IMR-90 (cell line): ENCODE measurements at regions not wholly inside any gene's neighbourhood (a gene's known extent, or its start where the extent isn't known, plus 50 kb on each side); places are given as distances from the start of the nearest gene placed in this dataset.

ENCODE experiments used
- ATAC-seq: fragments of 200-7000 bp; cut with Tn5 transposase; 2 replicates; pipeline ENCODE4 v1.9.1; 2020; ENCODE audit warnings: low read depth, mild to moderate bottlenecking, moderate library complexity
- BruUV-seq: library from RNA; stranded (reverse); fragments of 400-500 nt; replicated peaks from 2 replicates; lab custom pipeline; 2021; lab: Mats Ljungman, UMichigan
- CTCF ChIA-PET: fragments of 300-600 bp; formaldehyde crosslinking; extraction: SDS; loops from one replicate; lab custom pipeline; 2021; ENCODE audit warnings: antibody characterized with exemption; lab: Yijun Ruan, JAX
- POLR2A ChIA-PET: fragments of 300-600 bp; sonication (Branson Sonifier 250); formaldehyde crosslinking; loops from one replicate; lab custom pipeline; 2022; ENCODE audit warnings: antibody characterized with exemption; ENCODE audit not compliant: unreplicated experiment; lab: Charles Lee
- DNase-seq: peaks from one replicate; pipeline ENCODE4 v3.0.0; 2013
- H2AFZ ChIP-seq: replicated peaks from 2 replicates; pipeline ENCODE3; 2013; ENCODE audit warnings: low read length, mild to moderate bottlenecking; ENCODE audit not compliant: poor library complexity
- H2AK5ac ChIP-seq: 2 replicates; pipeline ENCODE4 v1.6.1; 2013; ENCODE audit warnings: low read depth, low read length, inconsistent platforms
- H2AK9ac ChIP-seq: replicated peaks from 2 replicates; pipeline ENCODE3; 2013; ENCODE audit warnings: mild to moderate bottlenecking, low read depth, low read length, moderate library complexity; ENCODE audit not compliant: poor library complexity
- H2BK120ac ChIP-seq: 2 replicates; pipeline ENCODE4 v1.6.1; 2013; ENCODE audit warnings: low read depth, low read length, inconsistent platforms
- H2BK15ac ChIP-seq: 3 replicates; pipeline ENCODE4 v1.6.1; 2013; ENCODE audit warnings: low read depth, low read length, inconsistent platforms
- H2BK20ac ChIP-seq: 2 replicates; pipeline ENCODE4 v1.6.1; 2013; ENCODE audit warnings: low read depth, mild to moderate bottlenecking, inconsistent platforms, low read length, moderate library complexity
- H2BK5ac ChIP-seq: 2 replicates; pipeline ENCODE4 v1.6.1; 2013; ENCODE audit warnings: mild to moderate bottlenecking, low read depth, low read length, inconsistent platforms; ENCODE audit not compliant: poor library complexity, severe bottlenecking
- H3K14ac ChIP-seq: replicated peaks from 2 replicates; pipeline ENCODE4 v1.6.1; 2013; ENCODE audit warnings: low read depth, low read length, inconsistent platforms
- H3K18ac ChIP-seq: 2 replicates; pipeline ENCODE4 v1.6.1; 2013; ENCODE audit warnings: low read depth, low read length, control low read depth
- H3K23ac ChIP-seq: 2 replicates; pipeline ENCODE4 v1.6.1; 2013; ENCODE audit warnings: low read depth, low read length, inconsistent platforms
- H3K27ac ChIP-seq: 2 replicates; pipeline ENCODE4 v1.5.1; 2013; ENCODE audit warnings: mild to moderate bottlenecking, control low read depth, low read length; ENCODE audit not compliant: insufficient read depth
- H3K27me3 ChIP-seq: 2 replicates; pipeline ENCODE4 v1.6.1; 2013; ENCODE audit warnings: low read length; ENCODE audit not compliant: control insufficient read depth, insufficient read depth
- H3K36me3 ChIP-seq: 2 replicates; pipeline ENCODE4 v1.6.1; 2013; ENCODE audit warnings: low read length, mixed read lengths; ENCODE audit not compliant: control insufficient read depth, insufficient read depth
- H3K4ac ChIP-seq: 2 replicates; pipeline ENCODE4 v1.6.1; 2013; ENCODE audit warnings: low read depth, low read length, inconsistent platforms
- H3K4me1 ChIP-seq: 2 replicates; pipeline ENCODE4 v1.6.1; 2013; ENCODE audit warnings: low read length, mixed read lengths; ENCODE audit not compliant: control insufficient read depth, insufficient read depth
- H3K4me2 ChIP-seq: 2 replicates; pipeline ENCODE4 v1.6.1; 2013; ENCODE audit warnings: low read depth, mild to moderate bottlenecking, control low read depth, low read length, moderate library complexity
- H3K4me3 ChIP-seq: 2 replicates; pipeline ENCODE4 v1.5.1; 2013; ENCODE audit warnings: low read depth, mild to moderate bottlenecking, control low read depth, low read length, moderate library complexity; ENCODE audit not compliant: insufficient read depth
- H3K56ac ChIP-seq: 2 replicates; pipeline ENCODE4 v1.6.1; 2013; ENCODE audit warnings: low read length, inconsistent platforms; ENCODE audit not compliant: insufficient read depth; ENCODE audit errors: extremely low read depth
- H3K79me1 ChIP-seq, 2 experiments: 2 replicates each; pipeline ENCODE4 v1.6.1; 2013; ENCODE audit warnings: low read length in 2 of 2, inconsistent platforms in 1 of 2, low read depth in 1 of 2
- H3K9ac ChIP-seq: 2 replicates; pipeline ENCODE4 v1.6.1; 2013; ENCODE audit warnings: low read depth, low read length, control low read depth
- H3K9me1 ChIP-seq: 2 replicates; pipeline ENCODE4 v1.6.1; 2013; ENCODE audit warnings: low read length, inconsistent platforms; ENCODE audit not compliant: insufficient read depth
- H3K9me3 ChIP-seq: 2 replicates; pipeline ENCODE4 v1.6.1; 2013; ENCODE audit warnings: low read length; ENCODE audit not compliant: control insufficient read depth, insufficient read depth
- H4K20me1 ChIP-seq: 2 replicates; pipeline ENCODE4 v1.6.1; 2013; ENCODE audit warnings: low read length, inconsistent platforms; ENCODE audit not compliant: insufficient read depth
- H4K5ac ChIP-seq: 2 replicates; pipeline ENCODE4 v1.6.1; 2013; ENCODE audit warnings: mild to moderate bottlenecking, low read depth, low read length, control low read depth
- H4K8ac ChIP-seq, 2 experiments: 2 replicates each; pipeline ENCODE4 v1.6.1; 2013; ENCODE audit warnings: low read depth in 2 of 2, low read length in 2 of 2, control low read depth in 1 of 2, inconsistent platforms in 1 of 2
- H4K91ac ChIP-seq: 2 replicates; pipeline ENCODE4 v1.6.1; 2013; ENCODE audit warnings: low read depth, low read length, inconsistent platforms; ENCODE audit not compliant: insufficient read depth
- CEBPB ChIP-seq: IDR thresholded peaks from 2 replicates; pipeline ENCODE4 v1.6.1; 2012; ENCODE audit warnings: low read depth, low read length, improper control_type of control experiment
- ELK1 ChIP-seq: fragments of 150-350 bp; IDR thresholded peaks from 2 replicates; pipeline ENCODE4 v1.6.1; 2016; ENCODE audit warnings: low read depth, mild to moderate bottlenecking, low read length, moderate library complexity, borderline replicate concordance
- MAFK ChIP-seq: IDR thresholded peaks from 2 replicates; pipeline ENCODE4 v1.6.1; 2012; ENCODE audit warnings: low read depth, low read length, improper control_type of control experiment
- MXI1 ChIP-seq: IDR thresholded peaks from 2 replicates; pipeline ENCODE4 v1.6.1; 2012; ENCODE audit warnings: low read depth, mild to moderate bottlenecking, low read length, moderate library complexity, borderline replicate concordance
- NFE2L2 ChIP-seq: fragments of 150-350 bp; IDR thresholded peaks from 2 replicates; pipeline ENCODE4 v1.6.1; 2016; ENCODE audit warnings: low read depth, mild to moderate bottlenecking, low read length
- RFX5 ChIP-seq: IDR thresholded peaks from 2 replicates; pipeline ENCODE4 v1.8.0; 2012; ENCODE audit warnings: low read depth, mild to moderate bottlenecking, low read length, moderate library complexity
- SMC3 ChIP-seq: fragments of 150-350 bp; IDR thresholded peaks from 2 replicates; pipeline ENCODE4 v1.6.1; 2016; ENCODE audit warnings: low read depth, mild to moderate bottlenecking, antibody characterized with exemption, low read length, moderate library complexity
- WGBS, 2 experiments: methylation state at CpG; one replicate each; pipeline versions ENCODE4 v1.1.5 to v1.1.7; 2013; ENCODE audit warnings: missing lambda C conversion rate in 2 of 2; ENCODE audit not compliant: insufficient read length in 1 of 2; ENCODE audit errors: extremely low coverage in 2 of 2; 5-methylcytosine and 5-hydroxymethylcytosine counted together
- dilution Hi-C: fragments of 300-500 bp; cut with HindIII; formaldehyde crosslinking; loops from one replicate; pipeline ENCODE4 v1.14.3; 2018; ENCODE audit warnings: low sequenced_read_pairs; ENCODE audit not compliant: unreplicated experiment
- in situ Hi-C: fragments of 300-500 bp; cut with MboI; formaldehyde crosslinking; loops from 3 replicates; pipeline ENCODE4 v1.14.3; 2019; ENCODE audit warnings: low sequenced_read_pairs, inconsistent platforms, mixed read lengths
- intact Hi-C: fragments of 100-400 bp; cut with micrococcal nuclease; formaldehyde crosslinking; loops from 2 replicates; pipeline ENCODE4 v1.10.0; 2022
- TF ChIP-seq, protein P1 (sequence below): conservative IDR thresholded peaks from 2 replicates; pipeline ENCODE4 v1.5.1; 2012; ENCODE audit warnings: mild to moderate bottlenecking, low read depth, low read length, improper control_type of control experiment
- TF ChIP-seq, protein P2 (sequence below): fragments of 150-350 bp; IDR thresholded peaks from 2 replicates; pipeline ENCODE4 v1.6.1; 2017; ENCODE audit warnings: mild to moderate bottlenecking, antibody characterized with exemption, low read length, low read depth

DNA sequence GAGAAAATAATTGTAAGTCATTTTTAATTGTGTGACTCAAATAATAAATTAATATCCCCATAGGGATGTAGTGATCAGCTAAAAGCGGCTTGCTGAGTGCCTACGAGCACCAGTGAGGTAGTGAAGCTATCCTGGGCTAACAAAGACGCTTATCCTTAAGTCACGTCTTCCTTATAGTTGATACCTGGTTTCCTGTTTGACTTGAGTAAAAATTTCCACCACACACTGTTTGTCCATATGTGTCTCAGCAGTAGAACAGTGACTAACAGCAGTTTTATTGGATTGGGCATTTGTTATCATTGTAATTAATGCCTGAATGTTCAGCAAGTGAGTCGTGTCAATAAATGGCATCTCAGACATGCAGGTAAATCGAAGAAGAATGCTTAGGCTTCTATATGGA lies 241.1 kb downstream of the GRXCR1 start:
- Histone ChIP-seq H3K18ac (no peak overlapping the region), H2AK9ac (no peak overlapping the region), H3K9ac (no peak overlapping the region), H3K9me1 (no peaks in the 10 kb centered on the region), H3K4me2 (no peak overlapping the region), H2AK5ac (no peak overlapping the region), H3K79me1 (no peaks in the 10 kb centered on the region), H2BK5ac (no peak overlapping the region), H3K23ac (no peak overlapping the region), H2BK15ac (no peak overlapping the region), H3K4me1 (no peaks in the 10 kb centered on the region), H2AFZ (no peak overlapping the region), H2BK120ac (no peak overlapping the region), H4K5ac (no peak overlapping the region), H4K8ac (no peak overlapping the region), H3K27ac (no peak overlapping the region), H3K4ac (no peak overlapping the region), H3K36me3 (no peaks in the 10 kb centered on the region), H3K27me3 (no peaks in the 10 kb centered on the region), H3K56ac (no peak overlapping the region), H4K20me1 (no peaks in the 10 kb centered on the region), H3K9me3 (no peaks in the 10 kb centered on the region), H3K14ac (no peak overlapping the region), H3K4me3 (no peak overlapping the region), H2BK20ac (no peak overlapping the region), H4K91ac (no peak overlapping the region)
- ATAC-seq (no peak), DNase-seq (no peak)
- CTCF ChIA-PET = no interaction called here
- BruUV-seq = no TSS peak
- in situ Hi-C loops = no loop called here
- dilution Hi-C loops = no loop called here
- POLR2A ChIA-PET = no interaction called here
- TF ChIP-seq CEBPB = no peak
- TF ChIP-seq SMC3 = no peak
- TF ChIP-seq, protein P1, sequence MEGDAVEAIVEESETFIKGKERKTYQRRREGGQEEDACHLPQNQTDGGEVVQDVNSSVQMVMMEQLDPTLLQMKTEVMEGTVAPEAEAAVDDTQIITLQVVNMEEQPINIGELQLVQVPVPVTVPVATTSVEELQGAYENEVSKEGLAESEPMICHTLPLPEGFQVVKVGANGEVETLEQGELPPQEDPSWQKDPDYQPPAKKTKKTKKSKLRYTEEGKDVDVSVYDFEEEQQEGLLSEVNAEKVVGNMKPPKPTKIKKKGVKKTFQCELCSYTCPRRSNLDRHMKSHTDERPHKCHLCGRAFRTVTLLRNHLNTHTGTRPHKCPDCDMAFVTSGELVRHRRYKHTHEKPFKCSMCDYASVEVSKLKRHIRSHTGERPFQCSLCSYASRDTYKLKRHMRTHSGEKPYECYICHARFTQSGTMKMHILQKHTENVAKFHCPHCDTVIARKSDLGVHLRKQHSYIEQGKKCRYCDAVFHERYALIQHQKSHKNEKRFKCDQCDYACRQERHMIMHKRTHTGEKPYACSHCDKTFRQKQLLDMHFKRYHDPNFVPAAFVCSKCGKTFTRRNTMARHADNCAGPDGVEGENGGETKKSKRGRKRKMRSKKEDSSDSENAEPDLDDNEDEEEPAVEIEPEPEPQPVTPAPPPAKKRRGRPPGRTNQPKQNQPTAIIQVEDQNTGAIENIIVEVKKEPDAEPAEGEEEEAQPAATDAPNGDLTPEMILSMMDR = no peak
- no peak for TF ChIP-seq NFE2L2
- TF ChIP-seq, protein P2, sequence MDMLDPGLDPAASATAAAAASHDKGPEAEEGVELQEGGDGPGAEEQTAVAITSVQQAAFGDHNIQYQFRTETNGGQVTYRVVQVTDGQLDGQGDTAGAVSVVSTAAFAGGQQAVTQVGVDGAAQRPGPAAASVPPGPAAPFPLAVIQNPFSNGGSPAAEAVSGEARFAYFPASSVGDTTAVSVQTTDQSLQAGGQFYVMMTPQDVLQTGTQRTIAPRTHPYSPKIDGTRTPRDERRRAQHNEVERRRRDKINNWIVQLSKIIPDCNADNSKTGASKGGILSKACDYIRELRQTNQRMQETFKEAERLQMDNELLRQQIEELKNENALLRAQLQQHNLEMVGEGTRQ = no peak
- TF ChIP-seq ELK1 = no peak
- no peak for TF ChIP-seq RFX5
- no peak for TF ChIP-seq MAFK
- TF ChIP-seq MXI1 = no peak
- intact Hi-C loops = loop anchor here (10.0 kb wide), 1 partner anchor 641 kb away; no protein-coding TSS in a partner anchor
- WGBS, 2 experiments = no CpG with 5 or more reads among the region's 6 CpGs
